H1 (cell line): ENCODE measurements at regions not wholly inside any gene's neighbourhood (a gene's known extent, or its start where the extent isn't known, plus 50 kb on each side); places are given as distances from the start of the nearest gene placed in this dataset.

Experiments
- EP300 ChIP-seq, 2 experiments: IDR thresholded peaks; 1 replicate in 1 of 2; 2 replicates in 1 of 2; pipeline ENCODE4 v1.6.1; 2011 to 2012; ENCODE audit warnings: low read depth in 2 of 2, low read length in 2 of 2, mild to moderate bottlenecking in 2 of 2, borderline replicate concordance in 1 of 2, inconsistent platforms in 1 of 2, moderate library complexity in 1 of 2
- TF ChIP-seq, protein P1 (sequence below): IDR thresholded peaks from 2 replicates; pipeline ENCODE4 v1.6.1; 2011; ENCODE audit warnings: low read length, improper control_type of control experiment

DNA sequence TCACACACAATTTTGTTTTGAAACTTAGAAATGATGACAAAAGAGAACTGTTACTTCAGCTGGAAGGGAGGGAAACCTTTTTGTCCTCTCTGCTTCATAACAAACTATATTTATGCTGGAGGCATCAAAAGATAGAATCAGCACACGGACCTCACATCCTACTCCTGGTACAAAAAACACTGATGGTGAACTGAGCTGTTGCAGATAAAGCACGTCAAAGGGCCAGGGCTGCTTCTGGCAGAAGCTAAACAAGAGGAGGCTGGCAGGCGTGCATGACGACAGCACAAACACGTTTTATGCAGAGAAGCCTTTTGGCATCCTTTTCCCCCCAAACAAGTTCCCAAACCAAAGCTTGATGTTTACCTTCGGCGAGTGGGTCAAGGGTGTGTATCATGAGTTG is 169.6 kb downstream of the SLC24A2 start:
- TF ChIP-seq, protein P1, sequence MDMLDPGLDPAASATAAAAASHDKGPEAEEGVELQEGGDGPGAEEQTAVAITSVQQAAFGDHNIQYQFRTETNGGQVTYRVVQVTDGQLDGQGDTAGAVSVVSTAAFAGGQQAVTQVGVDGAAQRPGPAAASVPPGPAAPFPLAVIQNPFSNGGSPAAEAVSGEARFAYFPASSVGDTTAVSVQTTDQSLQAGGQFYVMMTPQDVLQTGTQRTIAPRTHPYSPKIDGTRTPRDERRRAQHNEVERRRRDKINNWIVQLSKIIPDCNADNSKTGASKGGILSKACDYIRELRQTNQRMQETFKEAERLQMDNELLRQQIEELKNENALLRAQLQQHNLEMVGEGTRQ = no peak
- no peak for TF ChIP-seq EP300 (IDR thresholded peaks at IDR 0.05; ENCODE audit: borderline replicate concordance in 1 of 2, low read depth in 2 of 2, low read length in 2 of 2)
